A673 (cell line): ENCODE measurements at regions not wholly inside any gene's neighbourhood (a gene's known extent, or its start where the extent isn't known, plus 50 kb on each side); places are given as distances from the start of the nearest gene placed in this dataset.

Source experiments
- EZH2 ChIP-seq: fragments of 200-600 bp; sonication (generic); IDR thresholded peaks from 2 replicates; pipeline ENCODE4 v1.6.1; 2017; ENCODE audit warnings: borderline replicate concordance, low read depth, mild to moderate bottlenecking, mixed read lengths, antibody characterized with exemption, low read length; ENCODE audit not compliant: poor library complexity, severe bottlenecking
- TF ChIP-seq, protein P1 (sequence below): fragments of 300-800, 200-600 bp; sonication (generic); conservative IDR thresholded peaks from 2 replicates; pipeline ENCODE4 v1.5.1; 2017; ENCODE audit warnings: low read depth, mild to moderate bottlenecking, antibody characterized with exemption, low read length, moderate library complexity, mixed read lengths

DNA sequence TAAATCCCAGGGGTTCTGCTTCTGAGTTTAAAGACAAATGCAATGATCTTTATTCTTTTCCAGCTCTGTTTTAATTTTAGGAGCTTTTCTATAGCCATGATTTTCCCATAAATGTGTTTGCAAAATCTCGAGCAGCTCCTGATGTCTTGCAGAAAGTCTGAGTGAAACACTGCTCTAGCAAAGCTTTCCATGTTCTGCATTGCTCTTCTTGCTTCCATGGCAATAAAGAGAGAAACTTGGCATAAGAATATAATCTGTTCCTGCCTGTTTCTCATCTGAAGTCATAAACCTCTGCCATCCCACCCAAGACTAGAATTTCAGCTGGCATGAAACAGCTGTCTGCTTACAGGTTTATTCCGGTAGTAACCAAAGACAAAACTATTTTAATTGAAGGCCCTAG, 254.5 kb downstream of the SPRY1 start:
- TF ChIP-seq, protein P1, sequence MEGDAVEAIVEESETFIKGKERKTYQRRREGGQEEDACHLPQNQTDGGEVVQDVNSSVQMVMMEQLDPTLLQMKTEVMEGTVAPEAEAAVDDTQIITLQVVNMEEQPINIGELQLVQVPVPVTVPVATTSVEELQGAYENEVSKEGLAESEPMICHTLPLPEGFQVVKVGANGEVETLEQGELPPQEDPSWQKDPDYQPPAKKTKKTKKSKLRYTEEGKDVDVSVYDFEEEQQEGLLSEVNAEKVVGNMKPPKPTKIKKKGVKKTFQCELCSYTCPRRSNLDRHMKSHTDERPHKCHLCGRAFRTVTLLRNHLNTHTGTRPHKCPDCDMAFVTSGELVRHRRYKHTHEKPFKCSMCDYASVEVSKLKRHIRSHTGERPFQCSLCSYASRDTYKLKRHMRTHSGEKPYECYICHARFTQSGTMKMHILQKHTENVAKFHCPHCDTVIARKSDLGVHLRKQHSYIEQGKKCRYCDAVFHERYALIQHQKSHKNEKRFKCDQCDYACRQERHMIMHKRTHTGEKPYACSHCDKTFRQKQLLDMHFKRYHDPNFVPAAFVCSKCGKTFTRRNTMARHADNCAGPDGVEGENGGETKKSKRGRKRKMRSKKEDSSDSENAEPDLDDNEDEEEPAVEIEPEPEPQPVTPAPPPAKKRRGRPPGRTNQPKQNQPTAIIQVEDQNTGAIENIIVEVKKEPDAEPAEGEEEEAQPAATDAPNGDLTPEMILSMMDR = no peak
- TF ChIP-seq EZH2 = no peak
